ENCODE measurements at regions not wholly inside any gene's neighbourhood (a gene's known extent, or its start where the extent isn't known, plus 50 kb on each side); places are given as distances from the start of the nearest gene placed in this dataset.

DNA sequence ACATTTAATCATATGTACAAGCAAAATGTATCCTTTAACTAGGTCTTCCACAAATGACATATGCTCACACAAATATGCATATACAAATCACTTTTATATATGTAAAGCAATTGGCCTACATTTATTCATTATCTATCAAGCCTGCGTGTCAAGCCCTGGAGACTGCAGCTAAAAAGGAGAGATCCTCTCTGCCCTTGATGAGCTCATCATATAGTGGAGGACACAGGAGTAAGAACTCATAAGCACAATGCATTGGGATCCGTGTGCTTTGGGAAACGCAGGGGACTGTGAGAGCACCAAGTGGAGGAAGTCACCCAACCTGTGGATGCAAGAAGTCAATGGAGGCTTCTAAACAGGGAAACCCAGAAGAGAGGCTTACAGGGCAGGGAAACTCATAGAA, 735.7 kb downstream of the BCL11B start:
- no peak overlapping the region for H3K4ac ChIP-seq (ENCODE audit: low read depth, low read length)
- no peaks in the 10 kb centered on the region for H3K36me3 ChIP-seq (ENCODE audit: control insufficient read depth in 1 of 2, insufficient read depth in 2 of 2, low read length in 2 of 2)
- H3K14ac ChIP-seq (ENCODE audit: low read length), result no peak overlapping the region
- H4K91ac ChIP-seq (ENCODE audit: low read depth, low read length), result no peak overlapping the region
- no peaks in the 10 kb centered on the region for H3K79me2 ChIP-seq (ENCODE audit: control insufficient read depth, insufficient read depth, low read length, poor library complexity)
- H2BK5ac ChIP-seq (ENCODE audit: low read depth, low read length, poor library complexity), result no peak overlapping the region
- H2AK5ac ChIP-seq (ENCODE audit: low read length), result no peak overlapping the region
- no peak overlapping the region for H4K12ac ChIP-seq (ENCODE audit: low read depth, low read length)
- no peaks in the 10 kb centered on the region for H3K79me1 ChIP-seq (ENCODE audit: low read length)
- no CpG with 5 or more reads among the region's 3 CpGs for WGBS (ENCODE audit: extremely low coverage, insufficient coverage, insufficient read length)
- H4K8ac ChIP-seq (ENCODE audit: low read depth, low read length), result no peak overlapping the region
- no peaks in the 10 kb centered on the region for H3K9me3 ChIP-seq (ENCODE audit: insufficient read depth, low read depth, low read length)
- no peaks in the 10 kb centered on the region for H3K4me1 ChIP-seq (ENCODE audit: control insufficient read depth in 1 of 2, insufficient read depth in 2 of 2, low read length in 2 of 2)
- no peak overlapping the region for H3K18ac ChIP-seq (ENCODE audit: low read length)
- no peak overlapping the region for H3K27ac ChIP-seq (ENCODE audit: low read depth, low read length)
- no peak overlapping the region for H2BK120ac ChIP-seq (ENCODE audit: insufficient read depth, low read length, poor library complexity)
- no peak for DNase-seq
- H3K4me3 ChIP-seq (ENCODE audit: low read depth, low read length), result no peak overlapping the region
- H3K23ac ChIP-seq (ENCODE audit: low read length), result no peak overlapping the region
- H3K27me3 ChIP-seq (ENCODE audit: insufficient read depth, low read length), result no peaks in the 10 kb centered on the region
- H3K4me2 ChIP-seq (ENCODE audit: low read length), result no peak overlapping the region
- H2AFZ ChIP-seq (ENCODE audit: insufficient read depth, low read length, poor library complexity), result no peak overlapping the region
- H3K9ac ChIP-seq (ENCODE audit: low read length), result no peak overlapping the region
- no peak overlapping the region for H2BK12ac ChIP-seq (ENCODE audit: low read length)

- Histone ChIP-seq H3K14ac (ENCODE audit: low read length) (no peak overlapping the region), H2AK5ac (ENCODE audit: low read length) (no peak overlapping the region), H3K4me3 (ENCODE audit: low read depth, low read length) (no peak overlapping the region), H3K4me1 (ENCODE audit: control insufficient read depth in 1 of 2, insufficient read depth in 2 of 2, low read length in 2 of 2) (no peaks in the 10 kb centered on the region), H3K79me1 (ENCODE audit: low read length) (no peaks in the 10 kb centered on the region), H3K36me3 (ENCODE audit: control insufficient read depth in 1 of 2, insufficient read depth in 2 of 2, low read length in 2 of 2) (no peaks in the 10 kb centered on the region), H4K12ac (ENCODE audit: low read depth, low read length) (no peak overlapping the region), H2BK5ac (ENCODE audit: low read depth, low read length, poor library complexity) (no peak overlapping the region), H4K91ac (ENCODE audit: low read depth, low read length) (no peak overlapping the region), H3K27ac (ENCODE audit: low read depth, low read length) (no peak overlapping the region), H3K79me2 (ENCODE audit: control insufficient read depth, insufficient read depth, low read length, poor library complexity) (no peaks in the 10 kb centered on the region), H3K4ac (ENCODE audit: low read depth, low read length) (no peak overlapping the region), H2BK12ac (ENCODE audit: low read length) (no peak overlapping the region), H2AFZ (ENCODE audit: insufficient read depth, low read length, poor library complexity) (no peak overlapping the region), H3K23ac (ENCODE audit: low read length) (no peak overlapping the region), H4K8ac (ENCODE audit: low read depth, low read length) (no peak overlapping the region), H3K9ac (ENCODE audit: low read length) (no peak overlapping the region), H3K9me3 (ENCODE audit: insufficient read depth, low read depth, low read length) (no peaks in the 10 kb centered on the region), H3K18ac (ENCODE audit: low read length) (no peak overlapping the region), H2BK120ac (ENCODE audit: insufficient read depth, low read length, poor library complexity) (no peak overlapping the region), H3K4me2 (ENCODE audit: low read length) (no peak overlapping the region), H3K27me3 (ENCODE audit: insufficient read depth, low read length) (no peaks in the 10 kb centered on the region)
- no CpG with 5 or more reads among the region's 10 CpGs for whole genome bisulfite sequencing (ENCODE audit: extremely low coverage, insufficient coverage, insufficient read length)
- DNase-seq, result no peak
Measured at GRCh38 chr14:98542316-98542715, 729.7 kb downstream of the BCL11B start.

DNA sequence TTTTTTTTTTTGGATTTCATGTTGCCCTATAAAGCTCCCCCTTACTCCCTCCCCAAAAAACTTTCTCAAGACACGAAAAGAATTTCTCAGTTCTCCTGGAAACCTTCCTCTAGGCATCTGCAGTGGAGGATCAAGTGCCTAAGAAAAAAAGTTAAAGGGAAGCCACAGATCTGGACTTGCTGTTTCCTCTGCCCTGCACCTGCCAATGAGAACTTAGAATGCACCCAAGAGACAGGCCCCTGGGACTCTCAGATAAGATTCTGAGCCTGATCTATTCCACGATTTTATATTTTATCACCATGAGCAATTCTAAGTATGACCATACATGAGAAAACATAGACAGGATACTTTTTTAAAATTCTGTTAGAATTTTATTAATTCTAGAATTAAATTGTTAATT, 728.9 kb downstream of the BCL11B start:
- Histone ChIP-seq H3K4me2 (ENCODE audit: low read length) (no peak overlapping the region), H2BK120ac (ENCODE audit: insufficient read depth, low read length, poor library complexity) (no peak overlapping the region), H4K91ac (ENCODE audit: low read depth, low read length) (no peak overlapping the region), H2BK12ac (ENCODE audit: low read length) (no peak overlapping the region), H2AFZ (ENCODE audit: insufficient read depth, low read length, poor library complexity) (no peak overlapping the region), H2BK5ac (ENCODE audit: low read depth, low read length, poor library complexity) (no peak overlapping the region), H3K4me3 (ENCODE audit: low read depth, low read length) (no peak overlapping the region), H4K8ac (ENCODE audit: low read depth, low read length) (no peak overlapping the region), H3K79me1 (ENCODE audit: low read length) (no peaks in the 10 kb centered on the region), H3K14ac (ENCODE audit: low read length) (no peak overlapping the region), H3K9me3 (ENCODE audit: insufficient read depth, low read depth, low read length) (no peaks in the 10 kb centered on the region), H4K12ac (ENCODE audit: low read depth, low read length) (no peak overlapping the region), H3K9ac (ENCODE audit: low read length) (no peak overlapping the region), H3K4me1 (ENCODE audit: control insufficient read depth in 1 of 2, insufficient read depth in 2 of 2, low read length in 2 of 2) (no peaks in the 10 kb centered on the region), H3K36me3 (ENCODE audit: control insufficient read depth in 1 of 2, insufficient read depth in 2 of 2, low read length in 2 of 2) (no peaks in the 10 kb centered on the region), H3K23ac (ENCODE audit: low read length) (no peak overlapping the region), H3K79me2 (ENCODE audit: control insufficient read depth, insufficient read depth, low read length, poor library complexity) (no peaks in the 10 kb centered on the region), H3K4ac (ENCODE audit: low read depth, low read length) (no peak overlapping the region), H3K27me3 (ENCODE audit: insufficient read depth, low read length) (no peaks in the 10 kb centered on the region), H2AK5ac (ENCODE audit: low read length) (no peak overlapping the region), H3K27ac (ENCODE audit: low read depth, low read length) (no peak overlapping the region), H3K18ac (ENCODE audit: low read length) (no peak overlapping the region)
- WGBS (ENCODE audit: extremely low coverage, insufficient coverage, insufficient read length), result no CpG with 5 or more reads among the region's 2 CpGs
- no peak for DNase-seq

- Histone ChIP-seq H3K79me1 (ENCODE audit: low read length) (no peaks in the 10 kb centered on the region), H3K4me3 (ENCODE audit: low read depth, low read length) (no peak overlapping the region), H4K12ac (ENCODE audit: low read depth, low read length) (no peak overlapping the region), H4K91ac (ENCODE audit: low read depth, low read length) (no peak overlapping the region), H3K23ac (ENCODE audit: low read length) (no peak overlapping the region), H3K27ac (ENCODE audit: low read depth, low read length) (no peak overlapping the region), H2BK120ac (ENCODE audit: insufficient read depth, low read length, poor library complexity) (no peak overlapping the region), H2BK5ac (ENCODE audit: low read depth, low read length, poor library complexity) (no peak overlapping the region), H3K27me3 (ENCODE audit: insufficient read depth, low read length) (no peaks in the 10 kb centered on the region), H2BK12ac (ENCODE audit: low read length) (no peak overlapping the region), H3K9me3 (ENCODE audit: insufficient read depth, low read depth, low read length) (no peaks in the 10 kb centered on the region), H3K4me2 (ENCODE audit: low read length) (no peak overlapping the region), H3K79me2 (ENCODE audit: control insufficient read depth, insufficient read depth, low read length, poor library complexity) (no peaks in the 10 kb centered on the region), H2AFZ (ENCODE audit: insufficient read depth, low read length, poor library complexity) (no peak overlapping the region), H2AK5ac (ENCODE audit: low read length) (no peak overlapping the region), H3K18ac (ENCODE audit: low read length) (no peak overlapping the region), H3K36me3 (ENCODE audit: control insufficient read depth in 1 of 2, insufficient read depth in 2 of 2, low read length in 2 of 2) (no peaks in the 10 kb centered on the region), H3K14ac (ENCODE audit: low read length) (no peak overlapping the region), H3K4me1 (ENCODE audit: control insufficient read depth in 1 of 2, insufficient read depth in 2 of 2, low read length in 2 of 2) (no peaks in the 10 kb centered on the region), H4K8ac (ENCODE audit: low read depth, low read length) (no peak overlapping the region), H3K4ac (ENCODE audit: low read depth, low read length) (no peak overlapping the region), H3K9ac (ENCODE audit: low read length) (no peak overlapping the region)
- no CpG with 5 or more reads among the region's 4 CpGs for whole genome bisulfite sequencing (ENCODE audit: extremely low coverage, insufficient coverage, insufficient read length)
- no peak for DNase-seq
Measured at GRCh38 chr14:98544174-98544573, 727.8 kb downstream of the BCL11B start.

DNA sequence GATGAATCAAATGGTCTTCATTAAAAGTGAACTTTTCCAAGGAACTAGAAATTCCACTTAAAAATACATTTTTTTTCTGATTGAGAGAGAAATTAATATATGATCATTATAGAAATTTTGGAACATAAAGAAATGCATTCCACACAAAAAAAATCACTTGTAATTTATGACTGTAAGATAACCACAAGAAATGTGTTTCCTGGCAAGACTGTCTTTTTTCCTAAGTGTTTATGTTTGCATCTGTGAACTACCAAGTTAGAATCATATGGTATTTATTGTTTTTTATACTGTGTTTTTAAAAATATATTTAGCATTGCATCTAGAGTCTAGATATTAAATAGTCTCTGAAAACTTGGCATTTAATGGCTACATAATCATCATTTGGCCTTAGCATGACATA, 726.8 kb downstream of the BCL11B start:
- H3K79me1 ChIP-seq (ENCODE audit: low read length), result no peaks in the 10 kb centered on the region
- no peak overlapping the region for H3K27ac ChIP-seq (ENCODE audit: low read depth, low read length)
- H3K18ac ChIP-seq (ENCODE audit: low read length), result no peak overlapping the region
- H3K9me3 ChIP-seq (ENCODE audit: insufficient read depth, low read depth, low read length), result no peaks in the 10 kb centered on the region
- no peak overlapping the region for H3K4ac ChIP-seq (ENCODE audit: low read depth, low read length)
- no peak overlapping the region for H4K12ac ChIP-seq (ENCODE audit: low read depth, low read length)
- no peaks in the 10 kb centered on the region for H3K4me1 ChIP-seq (ENCODE audit: control insufficient read depth in 1 of 2, insufficient read depth in 2 of 2, low read length in 2 of 2)
- H2BK120ac ChIP-seq (ENCODE audit: insufficient read depth, low read length, poor library complexity), result no peak overlapping the region
- H3K14ac ChIP-seq (ENCODE audit: low read length), result no peak overlapping the region
- H2AK5ac ChIP-seq (ENCODE audit: low read length), result no peak overlapping the region
- no peak overlapping the region for H2BK5ac ChIP-seq (ENCODE audit: low read depth, low read length, poor library complexity)
- H2BK12ac ChIP-seq (ENCODE audit: low read length), result no peak overlapping the region
- H3K79me2 ChIP-seq (ENCODE audit: control insufficient read depth, insufficient read depth, low read length, poor library complexity), result no peaks in the 10 kb centered on the region
- DNase-seq, result no peak
- no peaks in the 10 kb centered on the region for H3K36me3 ChIP-seq (ENCODE audit: control insufficient read depth in 1 of 2, insufficient read depth in 2 of 2, low read length in 2 of 2)
- no peak overlapping the region for H3K4me2 ChIP-seq (ENCODE audit: low read length)
- no peak overlapping the region for H3K23ac ChIP-seq (ENCODE audit: low read length)
- H3K27me3 ChIP-seq (ENCODE audit: insufficient read depth, low read length), result no peaks in the 10 kb centered on the region
- no peak overlapping the region for H4K8ac ChIP-seq (ENCODE audit: low read depth, low read length)
- H2AFZ ChIP-seq (ENCODE audit: insufficient read depth, low read length, poor library complexity), result no peak overlapping the region
- no peak overlapping the region for H3K9ac ChIP-seq (ENCODE audit: low read length)
- no peak overlapping the region for H4K91ac ChIP-seq (ENCODE audit: low read depth, low read length)
- H3K4me3 ChIP-seq (ENCODE audit: low read depth, low read length), result no peak overlapping the region
